GM23248 (cell line): ENCODE measurements at regions not wholly inside any gene's neighbourhood (a gene's known extent, or its start where the extent isn't known, plus 50 kb on each side); places are given as distances from the start of the nearest gene placed in this dataset.

Experiments
- EZH2 ChIP-seq: fragments of 200-600 bp; sonication (generic); IDR thresholded peaks from 2 replicates; pipeline ENCODE4 v1.6.1; 2018; ENCODE audit warnings: antibody characterized with exemption, mild to moderate bottlenecking; ENCODE audit not compliant: insufficient read depth, poor library complexity, severe bottlenecking
- EZH2phosphoT487 ChIP-seq: fragments of 200-600 bp; sonication (generic); IDR thresholded peaks from 2 replicates; pipeline ENCODE4 v1.6.1; 2018; ENCODE audit warnings: antibody characterized with exemption, moderate library complexity, mild to moderate bottlenecking, low read depth; ENCODE audit not compliant: insufficient read depth

DNA sequence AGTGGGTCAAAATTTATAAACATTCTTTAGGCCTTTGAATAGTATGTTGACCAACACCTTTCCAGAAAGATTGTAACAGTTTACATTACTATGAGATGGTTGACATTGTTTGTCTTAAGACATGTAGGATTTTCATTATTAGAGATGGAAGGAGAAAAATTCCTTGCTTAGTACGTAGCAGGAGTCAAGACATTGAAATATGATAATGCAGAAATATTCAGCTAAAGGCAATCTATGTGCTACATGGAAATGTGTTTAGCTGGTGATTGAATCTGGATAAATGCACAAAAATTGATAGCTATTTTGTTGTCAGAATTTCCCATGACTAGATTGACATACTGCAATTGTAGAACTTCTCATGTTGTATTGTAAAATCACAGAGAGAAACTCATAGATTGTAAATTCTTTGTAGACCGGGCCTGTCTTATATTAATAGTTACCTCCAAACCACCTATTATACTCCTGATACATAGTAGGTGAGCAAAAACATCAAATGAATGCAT is 370.4 kb upstream of the CBLB start:
- no peak for TF ChIP-seq EZH2phosphoT487
- TF ChIP-seq EZH2 = no peak
